Glomerular endothelial cell (primary cell): ENCODE measurements at regions not wholly inside any gene's neighbourhood (a gene's known extent, or its start where the extent isn't known, plus 50 kb on each side); places are given as distances from the start of the nearest gene placed in this dataset.
A peak's percentile ranks its signal among the peaks of the same experiment; 100 is the strongest.
"Not testable (repeated sequence)": the region's sequence is repeated elsewhere in the genome, so short reads cannot be mapped to it uniquely, and the experiment has no call there.

ENCODE experiments used
- DNase-seq: peaks from one replicate; pipeline ENCODE4 v3.0.0-alpha.2; 2011; ENCODE audit warnings: low read depth, low spot score; ENCODE audit errors: extremely low read depth

GRCh38 chr2:207438414-207439126, 91.2 kb upstream of the CREB1 start:
- no peak for DNase-seq

GRCh38 chr2:207439881-207440280, 89.9 kb upstream of the CREB1 start:
- not testable (repeated sequence) for DNase-seq

GRCh38 chr2:207444756-207445155, 85.0 kb upstream of the CREB1 start:
- no peak for DNase-seq

GRCh38 chr2:207446653-207447052, 83.1 kb upstream of the CREB1 start:
- no peak for DNase-seq

GRCh38 chr2:207448006-207448405, 81.8 kb upstream of the CREB1 start:
- DNase-seq: no peak

- no peak for DNase-seq
These were observed 80.1 kb upstream of the CREB1 start for GRCh38 chr2:207449642-207450165.

- no peak for DNase-seq
These were observed 79.6 kb upstream of the CREB1 start for GRCh38 chr2:207450186-207450585.

GRCh38 chr2:207458582-207458981, 71.2 kb upstream of the CREB1 start:
- no peak for DNase-seq

GRCh38 chr2:207459990-207460757, 69.6 kb upstream of the CREB1 start:
- DNase-seq: no peak

- no peak for DNase-seq
These were observed 66.3 kb upstream of the CREB1 start for GRCh38 chr2:207463433-207463832.

- no peak for DNase-seq
These were observed 65.8 kb upstream of the CREB1 start for GRCh38 chr2:207464007-207464406.

- DNase-seq: no peak
These were observed 63.9 kb upstream of the CREB1 start for GRCh38 chr2:207465894-207466293.

GRCh38 chr2:207467716-207468347, 61.9 kb upstream of the CREB1 start:
- no peak for DNase-seq

- DNase-seq: no peak
These were observed 61.3 kb upstream of the CREB1 start for GRCh38 chr2:207468488-207468887.

GRCh38 chr2:207469451-207469850, 60.3 kb upstream of the CREB1 start:
- no peak for DNase-seq

GRCh38 chr2:207469943-207470729, 59.6 kb upstream of the CREB1 start:
- no peak for DNase-seq

GRCh38 chr2:207471261-207471660, 58.5 kb upstream of the CREB1 start:
- DNase-seq: no peak

GRCh38 chr2:207472343-207473048, 57.3 kb upstream of the CREB1 start:
- DNase-seq: peak; percentile 7

GRCh38 chr2:207473049-207473930, 56.5 kb upstream of the CREB1 start:
- peak; percentile 72 for DNase-seq
